Muscle of leg (tissue), 3 donors: ENCODE measurements at regions not wholly inside any gene's neighbourhood (a gene's known extent, or its start where the extent isn't known, plus 50 kb on each side); places are given as distances from the start of the nearest gene placed in this dataset.
"Not testable (repeated sequence)": the region's sequence is repeated elsewhere in the genome, so short reads cannot be mapped to it uniquely, and the experiment has no call there.

Experiments
- DNase-seq: peaks from one replicate; pipeline ENCODE4 v3.0.0; 2013
- H3K27ac ChIP-seq: one replicate; pipeline ENCODE4 v1.5.1; 2013; ENCODE audit warnings: mild to moderate bottlenecking, low read length, control low read depth
- H3K27me3 ChIP-seq: one replicate; pipeline ENCODE4 v1.6.1; 2013; ENCODE audit warnings: low read length; ENCODE audit not compliant: control insufficient read depth, insufficient read depth
- H3K36me3 ChIP-seq: one replicate; pipeline ENCODE4 v1.6.1; 2013; ENCODE audit warnings: low read length; ENCODE audit not compliant: control insufficient read depth, insufficient read depth
- H3K4me1 ChIP-seq: one replicate; pipeline ENCODE4 v1.6.1; 2013; ENCODE audit warnings: low read length; ENCODE audit not compliant: control insufficient read depth, insufficient read depth
- H3K4me3 ChIP-seq: one replicate; pipeline ENCODE4 v1.5.1; 2013; ENCODE audit warnings: low read length, control low read depth
- H3K9me3 ChIP-seq: replicated peaks from 2 replicates; pipeline ENCODE4 v1.6.1; 2013; ENCODE audit warnings: low read depth, low read length; ENCODE audit not compliant: control insufficient read depth
- WGBS: methylation state at CpG from one replicate; pipeline ENCODE4 v1.1.5; 2013; ENCODE audit warnings: missing lambda C conversion rate; ENCODE audit not compliant: insufficient coverage; 5-methylcytosine and 5-hydroxymethylcytosine counted together

DNA sequence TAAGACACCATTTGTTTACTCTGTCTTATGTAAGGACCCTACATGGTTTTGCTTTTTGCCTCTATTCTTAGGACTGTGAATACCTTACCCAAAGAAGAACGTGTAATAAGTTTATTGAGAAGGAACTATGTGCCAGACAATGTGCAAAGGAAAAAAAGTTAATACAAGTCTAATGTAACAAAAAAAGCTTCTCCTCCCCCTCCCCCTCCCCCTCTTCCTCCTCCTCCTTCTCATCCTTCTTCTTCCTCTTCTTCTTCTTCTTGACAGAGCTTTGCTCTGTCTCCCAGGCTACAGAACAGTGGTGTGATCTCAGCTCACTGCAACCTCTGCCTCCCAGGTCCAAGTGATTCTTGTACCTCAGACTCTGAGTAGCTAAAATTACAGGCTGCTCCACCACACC lies 50.9 kb upstream of the MITF start:
- Histone ChIP-seq H3K4me1 (peaks cover 8% of the 10 kb centered on the region), H3K9me3 (no peaks in the 10 kb centered on the region), H3K27ac (no peak overlapping the region), H3K4me3 (no peak overlapping the region), H3K36me3 (no peaks in the 10 kb centered on the region), H3K27me3 (no peaks in the 10 kb centered on the region)
- no peak for DNase-seq
- WGBS, result no CpG with 5 or more reads among the region's 1 CpG

DNA sequence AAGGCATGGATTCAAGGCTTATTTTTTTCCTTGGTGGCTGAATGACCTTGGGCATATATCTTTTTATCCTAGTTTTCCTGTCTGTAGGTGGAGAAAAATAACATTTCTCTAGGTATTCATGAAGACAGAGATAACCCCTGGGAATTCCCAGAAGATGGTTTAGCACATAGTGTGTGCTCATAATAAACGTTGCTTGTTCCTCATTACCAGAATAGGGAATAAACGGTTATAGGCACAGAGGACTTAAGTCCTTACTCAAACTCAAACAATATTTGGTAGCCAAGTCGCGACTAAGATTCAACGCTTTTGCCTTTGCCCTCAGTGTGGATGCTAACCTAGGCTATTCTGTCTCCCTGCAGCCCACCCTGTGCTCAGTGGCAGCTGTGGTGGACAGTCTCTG lies 51.6 kb upstream of the MITF start:
- Histone ChIP-seq H3K36me3 (no peaks in the 10 kb centered on the region), H3K27me3 (no peaks in the 10 kb centered on the region), H3K9me3 (no peaks in the 10 kb centered on the region), H3K4me1 (peaks cover 8% of the 10 kb centered on the region), H3K27ac (no peak overlapping the region), H3K4me3 (no peak overlapping the region)
- 100% methylated on average over 3 of the region's 5 CpGs for WGBS
- no peak for DNase-seq

DNA sequence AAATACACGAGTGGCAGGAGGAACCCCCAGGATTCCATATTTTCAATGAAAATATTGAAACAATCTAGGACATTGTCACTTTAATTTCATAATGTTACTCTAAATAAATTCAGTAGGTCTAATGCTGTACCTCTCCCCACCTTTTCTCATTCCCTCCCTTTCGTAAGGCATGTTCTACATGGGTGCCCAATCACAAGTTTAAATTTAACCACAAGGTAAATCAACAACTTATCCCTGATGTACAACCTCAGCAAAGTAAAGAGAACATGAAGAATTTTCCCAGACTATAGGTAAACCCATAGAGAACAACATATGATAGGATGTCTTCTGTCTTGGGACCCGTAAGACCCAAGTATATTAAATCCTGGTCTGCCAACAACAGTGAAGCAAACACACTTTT lies 53.2 kb upstream of the MITF start:
- Histone ChIP-seq H3K27me3 (no peaks in the 10 kb centered on the region), H3K27ac (no peak overlapping the region), H3K4me1 (peaks cover 6% of the 10 kb centered on the region), H3K4me3 (no peak overlapping the region), H3K9me3 (no peaks in the 10 kb centered on the region), H3K36me3 (no peaks in the 10 kb centered on the region)
- WGBS, result 88% methylated on average over 1 of the region's 3 CpGs
- no peak for DNase-seq

DNA sequence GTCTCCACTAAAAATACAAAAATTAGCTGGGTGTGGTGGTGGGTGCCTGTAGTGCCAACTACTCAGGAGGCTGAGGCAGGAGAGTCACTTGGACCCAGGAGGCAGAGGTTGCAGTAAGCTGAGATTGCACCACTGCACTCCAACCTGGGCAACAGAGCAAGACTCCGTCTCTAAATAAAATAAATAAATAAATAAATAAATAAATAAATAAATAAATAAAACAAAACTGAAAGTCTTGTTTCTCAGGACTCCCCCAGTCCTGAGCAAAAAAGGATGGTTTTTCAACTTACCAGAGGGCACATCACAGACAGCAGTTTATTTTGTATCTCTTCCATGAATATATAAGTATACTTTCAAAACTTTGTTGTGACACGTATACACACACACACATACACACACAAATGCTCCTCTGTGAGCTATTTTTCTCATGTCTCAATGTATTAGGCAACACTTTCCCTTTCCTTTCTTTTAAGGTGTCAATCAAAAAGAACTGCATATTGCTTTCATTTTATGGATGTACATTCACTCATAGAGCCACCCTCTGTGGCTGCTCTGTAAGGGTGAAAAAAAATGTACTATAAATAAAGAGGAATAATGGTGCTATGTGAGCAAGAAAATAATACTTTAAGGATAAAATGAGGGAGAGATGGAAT lies 54.8 kb upstream of the MITF start:
- Histone ChIP-seq H3K4me3 (no peak overlapping the region), H3K4me1 (peaks cover 5% of the 10 kb centered on the region), H3K9me3 (no peaks in the 10 kb centered on the region), H3K36me3 (no peaks in the 10 kb centered on the region), H3K27me3 (no peaks in the 10 kb centered on the region), H3K27ac (no peak overlapping the region)
- WGBS, result no CpG with 5 or more reads among the region's 2 CpGs
- DNase-seq, result no peak

DNA sequence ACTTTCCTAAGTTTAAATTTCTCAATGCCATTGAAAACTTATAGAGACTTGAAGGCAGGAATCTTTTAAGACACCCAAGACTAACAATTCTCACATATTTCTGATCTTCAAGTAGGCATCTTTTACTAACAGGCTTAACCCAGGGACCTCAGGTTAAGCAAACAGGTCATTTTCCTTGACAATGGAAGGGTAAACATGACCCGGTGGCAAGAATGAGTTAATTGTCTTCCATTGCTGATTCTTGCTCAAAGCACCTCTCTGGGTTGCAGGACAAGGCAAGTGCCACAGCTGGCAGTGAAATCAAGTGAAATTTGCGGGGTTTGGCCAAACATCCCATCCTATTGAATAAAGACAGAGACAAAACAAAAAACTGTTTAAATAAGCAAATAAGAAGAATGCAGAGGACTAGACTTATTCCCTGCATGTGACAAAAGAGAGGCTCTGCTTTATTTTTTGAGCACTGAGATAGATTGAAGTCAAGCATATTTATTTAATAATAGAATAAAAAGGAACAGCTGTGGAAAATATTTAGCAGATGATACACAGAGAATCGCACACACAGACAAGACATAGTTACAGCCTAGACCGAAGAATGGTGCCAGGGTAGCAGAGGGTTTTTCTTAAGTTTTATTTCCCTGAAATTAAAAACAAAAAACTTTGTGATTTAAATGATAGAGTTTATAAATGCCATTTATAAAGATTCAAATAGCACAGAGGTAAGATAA lies 56.0 kb upstream of the MITF start:
- Histone ChIP-seq H3K4me3 (no peak overlapping the region), H3K27me3 (no peaks in the 10 kb centered on the region), H3K36me3 (no peaks in the 10 kb centered on the region), H3K4me1 (peaks cover 5% of the 10 kb centered on the region), H3K9me3 (no peaks in the 10 kb centered on the region), H3K27ac (no peak overlapping the region)
- DNase-seq, result peak; percentile 57
- 20% methylated on average over 1 of the region's 4 CpGs for WGBS

DNA sequence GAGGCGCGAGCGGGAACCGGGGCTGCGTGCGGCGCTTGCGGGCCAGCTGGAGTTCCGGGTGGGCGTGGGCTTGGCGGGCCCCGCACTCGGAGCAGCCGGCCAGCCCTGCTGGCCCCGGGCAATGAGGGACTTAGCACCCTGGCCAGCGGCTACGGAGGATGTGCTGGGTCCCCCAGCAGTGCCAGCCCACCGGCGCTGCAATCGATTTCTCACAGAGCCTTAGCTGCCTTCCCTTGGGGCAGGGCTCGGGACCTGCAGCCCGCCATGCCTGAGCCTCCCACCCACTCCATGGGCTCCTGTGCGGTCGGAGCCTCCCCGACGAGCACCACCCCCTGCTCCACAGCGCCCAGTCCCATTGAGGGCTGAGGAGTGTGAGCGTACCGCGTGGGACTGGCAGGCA lies 61.8 kb upstream of the MITF start:
- not testable (repeated sequence) for H3K4me3 ChIP-seq, H3K9me3 ChIP-seq, H3K4me1 ChIP-seq, H3K36me3 ChIP-seq, H3K27ac ChIP-seq, H3K27me3 ChIP-seq, DNase-seq
- WGBS, result 92% methylated on average over 16 of the region's 30 CpGs

DNA sequence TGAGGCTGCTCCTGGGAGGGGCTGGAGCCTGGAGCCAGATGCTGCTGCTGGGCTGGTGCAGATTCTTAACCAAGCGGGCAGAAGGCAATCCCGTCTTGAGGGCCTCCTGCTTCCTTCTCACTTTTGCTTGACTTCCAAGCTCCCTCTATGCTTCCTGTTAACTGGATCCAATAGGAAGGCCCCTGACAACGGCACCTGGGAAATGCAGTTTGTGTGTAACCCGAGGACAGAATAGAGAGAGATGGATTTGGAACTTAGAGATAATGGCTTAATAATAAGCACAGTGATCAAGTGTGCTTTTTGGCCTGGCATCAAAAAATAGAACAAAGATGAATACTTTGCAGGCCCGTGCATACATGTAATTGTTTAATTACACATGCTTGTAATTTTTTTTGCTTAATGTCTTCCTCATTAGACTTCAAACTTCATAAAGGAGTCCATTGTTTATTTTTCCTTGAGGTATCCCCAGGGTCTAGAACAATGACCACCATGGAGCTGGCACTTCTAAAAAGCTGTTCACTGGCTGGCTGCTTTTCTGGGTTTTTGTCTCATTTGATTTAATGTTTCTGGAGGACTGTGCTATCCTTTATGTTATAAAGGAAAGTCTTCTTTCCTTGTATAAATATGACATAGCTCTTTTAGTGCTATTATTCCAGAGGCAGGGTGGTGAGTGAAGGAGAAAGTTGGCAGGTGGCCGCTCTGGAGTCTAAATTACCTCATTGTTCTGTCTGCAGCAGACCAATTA lies 63.3 kb upstream of the MITF start:
- Histone ChIP-seq H3K4me1 (peaks cover 7% of the 10 kb centered on the region), H3K27me3 (no peaks in the 10 kb centered on the region), H3K27ac (no peak overlapping the region), H3K36me3 (no peaks in the 10 kb centered on the region), H3K9me3 (no peaks in the 10 kb centered on the region), H3K4me3 (no peak overlapping the region)
- WGBS, result 50% methylated on average over 1 of the region's 6 CpGs
- DNase-seq, result peak; percentile 72

DNA sequence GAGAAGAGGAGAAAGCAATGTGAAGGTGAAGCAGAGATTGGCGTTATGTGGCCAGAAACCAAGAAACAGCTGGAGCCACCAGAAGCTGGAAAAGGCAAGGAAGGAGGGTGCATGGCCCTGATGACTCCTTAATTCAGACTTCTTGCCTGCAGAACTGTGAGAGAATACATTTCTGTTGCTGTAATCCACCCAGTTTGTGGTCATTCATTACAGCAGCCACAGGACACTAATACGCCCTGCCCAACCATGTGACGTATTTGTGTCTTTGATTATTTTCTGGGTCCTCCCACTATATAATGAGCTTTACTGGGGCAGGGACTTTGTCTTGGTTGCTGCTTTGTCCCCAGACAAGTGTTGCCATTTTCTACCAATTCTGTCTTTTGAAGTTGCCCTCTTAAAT lies 64.5 kb upstream of the MITF start:
- no peak for DNase-seq
- WGBS, result 100% methylated on average over 3 of the region's 3 CpGs
- Histone ChIP-seq H3K36me3 (no peaks in the 10 kb centered on the region), H3K27me3 (no peaks in the 10 kb centered on the region), H3K4me3 (no peak overlapping the region), H3K9me3 (no peaks in the 10 kb centered on the region), H3K27ac (no peak overlapping the region), H3K4me1 (peaks cover 7% of the 10 kb centered on the region)

DNA sequence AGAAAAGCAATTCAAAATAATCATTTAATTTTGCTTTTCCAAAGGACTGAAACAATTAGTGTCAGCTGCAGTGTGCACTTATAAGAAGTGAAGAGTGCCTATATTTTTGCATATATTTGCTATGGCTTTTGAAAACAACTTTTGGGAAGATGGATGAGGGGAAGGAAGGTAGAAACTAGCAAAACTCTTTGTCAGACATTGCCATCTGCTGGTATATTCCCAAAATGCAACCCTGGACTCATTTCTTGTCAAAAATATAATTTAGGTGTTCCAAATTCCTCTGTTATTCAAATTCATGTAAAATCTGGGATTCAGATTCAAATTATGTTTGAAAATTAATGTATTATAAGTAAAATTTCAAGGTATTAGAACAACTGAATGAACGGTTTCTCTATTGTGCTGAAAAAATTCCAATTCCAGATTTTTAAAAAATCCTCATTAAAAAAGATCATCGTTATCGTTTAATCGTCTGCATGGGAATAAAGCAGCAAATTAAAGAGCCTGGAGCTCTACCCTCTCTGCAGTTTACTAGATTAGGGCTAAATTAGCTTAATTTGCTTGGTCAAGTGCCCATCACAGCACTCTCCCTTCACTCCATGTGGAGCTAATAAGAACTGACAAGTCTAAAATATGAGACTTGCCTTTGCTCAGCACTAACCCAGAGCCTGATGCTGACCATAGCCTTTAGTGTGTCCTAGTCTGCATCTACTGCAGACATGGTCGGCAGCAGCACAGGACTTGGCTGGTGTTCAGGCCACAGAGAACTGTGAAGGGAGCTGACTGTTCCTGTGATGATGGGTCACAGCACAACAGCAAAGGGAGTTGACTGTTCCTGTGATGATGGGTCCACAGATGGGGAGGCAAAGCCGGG lies 67.9 kb upstream of the MITF start:
- Histone ChIP-seq H3K36me3 (no peaks in the 10 kb centered on the region), H3K4me1 (peaks cover 7% of the 10 kb centered on the region), H3K4me3 (no peak overlapping the region), H3K27ac (no peak overlapping the region), H3K9me3 (no peaks in the 10 kb centered on the region), H3K27me3 (no peaks in the 10 kb centered on the region)
- DNase-seq, result peak; percentile 75
- WGBS, result 25% methylated on average over 2 of the region's 6 CpGs

DNA sequence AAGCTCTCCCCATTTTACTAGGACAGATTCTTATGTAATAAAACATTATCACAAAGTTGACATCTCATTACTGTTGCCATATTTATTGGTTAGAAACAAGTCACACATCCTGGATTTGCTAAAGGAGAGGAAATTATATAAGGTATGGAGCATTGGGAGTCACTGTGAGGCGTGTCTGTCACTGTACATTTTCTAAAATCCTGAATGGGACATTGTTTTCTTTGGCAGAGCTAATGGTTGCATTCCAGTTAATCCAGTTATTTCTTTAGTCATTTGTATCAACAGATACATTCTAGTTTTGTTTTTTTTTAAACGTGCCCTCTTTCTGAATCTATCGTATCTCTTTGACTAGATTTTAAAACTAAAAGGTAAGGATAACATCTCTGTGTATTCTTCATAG lies 70.2 kb upstream of the MITF start:
- no CpG with 5 or more reads among the region's 3 CpGs for WGBS

More for the DNA sequence above, 70.2 kb upstream of the MITF start:
- Histone ChIP-seq H3K27ac (no peak overlapping the region), H3K4me1 (peaks cover 8% of the 10 kb centered on the region), H3K4me3 (no peak overlapping the region), H3K36me3 (no peaks in the 10 kb centered on the region), H3K27me3 (no peaks in the 10 kb centered on the region), H3K9me3 (no peaks in the 10 kb centered on the region)
- DNase-seq, result no peak
